ENCODE measurements at regions not wholly inside any gene's neighbourhood (a gene's known extent, or its start where the extent isn't known, plus 50 kb on each side); places are given as distances from the start of the nearest gene placed in this dataset.

DNA sequence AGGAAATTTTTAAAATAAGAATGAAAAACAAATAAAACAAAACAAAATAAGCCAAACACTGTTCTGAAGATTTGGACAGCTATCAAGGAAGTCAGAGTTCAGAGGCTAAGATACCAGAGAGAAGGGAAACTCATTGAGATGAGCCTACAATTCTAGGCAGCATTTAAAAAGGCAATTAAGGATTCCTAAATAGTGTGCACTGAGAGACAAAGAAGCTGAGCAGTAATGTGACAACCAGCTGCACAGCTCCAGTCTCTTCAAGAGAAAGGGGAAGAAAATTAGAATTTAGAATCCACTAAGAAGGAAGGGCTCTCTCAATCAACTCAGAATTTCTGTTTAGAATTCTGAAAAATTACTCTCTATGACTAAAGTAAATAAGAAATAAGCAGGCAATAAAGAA lies 246.7 kb upstream of the COX7C start:
- Histone ChIP-seq H3K4me1 (ENCODE audit: insufficient read depth, low read length) (0 out of 2 replicates have a peak, but pooled peaks cover 2% of the 10 kb centered on the region), H3K9me3 (ENCODE audit: insufficient read depth, low read depth, low read length) (peaks cover 4% of the 10 kb centered on the region; the same call in 1 of the 2 replicates), H3K27me3 (ENCODE audit: insufficient read depth, low read length) (no peaks in the 10 kb centered on the region), H3K4me3 (ENCODE audit: low read length) (no peak overlapping the region), H3K9ac (ENCODE audit: low read depth, low read length) (no peak overlapping the region), H3K27ac (ENCODE audit: low read length) (no peak overlapping the region), H3K36me3 (ENCODE audit: insufficient read depth, low read depth, low read length) (no peaks in the 10 kb centered on the region)

DNA sequence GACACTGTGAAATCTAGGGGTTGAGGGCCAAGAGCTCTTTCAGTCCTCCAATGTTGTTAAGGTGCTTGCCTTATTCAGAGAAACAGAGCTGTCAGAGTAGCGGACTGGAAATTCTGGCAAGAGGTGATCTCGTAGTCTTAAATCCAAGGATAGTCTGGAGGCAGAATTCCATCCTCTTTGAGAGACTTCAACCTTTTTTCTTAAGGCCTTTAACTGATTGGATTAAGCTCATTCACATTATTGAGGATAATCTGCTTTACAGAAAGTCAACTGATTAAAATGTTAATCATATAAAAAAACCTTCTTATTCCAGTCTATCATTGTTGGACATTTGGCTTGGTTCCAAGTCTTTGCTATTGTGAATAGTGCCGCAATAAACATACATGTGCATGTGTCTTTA lies 243.1 kb upstream of the COX7C start:
- no peaks in the 10 kb centered on the region for H3K36me3 ChIP-seq (ENCODE audit: insufficient read depth, low read depth, low read length)
- H3K9ac ChIP-seq (ENCODE audit: low read depth, low read length): no peak overlapping the region
- H3K4me1 ChIP-seq (ENCODE audit: insufficient read depth, low read length): 0 out of 2 replicates have a peak, but pooled peaks cover 2% of the 10 kb centered on the region
- no peak overlapping the region for H3K4me3 ChIP-seq (ENCODE audit: low read length)
- H3K27me3 ChIP-seq (ENCODE audit: insufficient read depth, low read length): no peaks in the 10 kb centered on the region
- H3K9me3 ChIP-seq (ENCODE audit: insufficient read depth, low read depth, low read length): peaks cover 5% of the 10 kb centered on the region; the same call in 1 of the 2 replicates
- H3K27ac ChIP-seq (ENCODE audit: low read length): no peak overlapping the region

DNA sequence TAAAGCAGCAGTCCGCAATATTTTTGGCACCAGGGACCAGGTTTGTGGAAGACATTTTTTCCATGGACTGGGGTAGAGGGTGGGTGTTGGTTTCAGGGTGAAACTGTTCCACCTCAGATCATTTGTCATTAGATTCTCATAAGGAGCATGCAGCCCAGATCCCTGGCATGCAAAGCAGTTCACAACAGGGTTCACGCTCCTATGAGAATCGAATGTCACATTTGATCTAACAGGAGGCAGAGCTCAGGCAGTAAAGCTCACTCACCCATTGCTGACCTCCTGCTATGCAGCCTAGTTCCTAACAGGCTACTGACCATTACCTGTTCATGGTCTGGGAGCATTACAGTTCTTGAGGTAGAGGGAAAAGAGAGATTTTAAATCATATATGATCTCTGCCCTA lies 241.5 kb upstream of the COX7C start:
- Histone ChIP-seq H3K9me3 (ENCODE audit: insufficient read depth, low read depth, low read length) (peaks cover 5% of the 10 kb centered on the region; the same call in 1 of the 2 replicates), H3K4me1 (ENCODE audit: insufficient read depth, low read length) (no peaks in the 10 kb centered on the region), H3K9ac (ENCODE audit: low read depth, low read length) (no peak overlapping the region), H3K27ac (ENCODE audit: low read length) (no peak overlapping the region), H3K36me3 (ENCODE audit: insufficient read depth, low read depth, low read length) (no peaks in the 10 kb centered on the region), H3K27me3 (ENCODE audit: insufficient read depth, low read length) (no peaks in the 10 kb centered on the region), H3K4me3 (ENCODE audit: low read length) (no peak overlapping the region)

DNA sequence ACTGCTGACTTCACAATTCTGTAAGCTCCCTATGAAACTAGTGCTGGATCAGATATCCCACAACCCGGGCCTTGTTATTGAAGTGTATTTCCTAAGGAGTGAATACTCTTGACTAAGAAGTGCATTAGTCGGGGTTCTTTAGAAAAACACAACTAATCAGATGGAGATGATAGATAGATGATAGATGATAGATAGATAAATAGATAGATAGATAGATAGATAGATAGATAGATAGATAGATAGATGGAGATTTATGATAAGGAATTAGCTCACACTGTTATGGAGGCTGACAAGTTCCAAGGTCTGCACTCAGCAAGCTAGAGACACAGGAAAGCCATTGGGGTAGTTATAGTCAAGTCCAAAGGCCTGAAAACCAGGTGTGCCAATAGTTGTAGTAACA lies 214.6 kb upstream of the COX7C start:
- Histone ChIP-seq H3K36me3 (ENCODE audit: insufficient read depth, low read depth, low read length) (no peaks in the 10 kb centered on the region), H3K9ac (ENCODE audit: low read depth, low read length) (no peak overlapping the region), H3K27me3 (ENCODE audit: insufficient read depth, low read length) (no peaks in the 10 kb centered on the region), H3K4me1 (ENCODE audit: insufficient read depth, low read length) (peaks cover 3% of the 10 kb centered on the region; the same call in 1 of the 2 replicates), H3K9me3 (ENCODE audit: insufficient read depth, low read depth, low read length) (no peaks in the 10 kb centered on the region), H3K4me3 (ENCODE audit: low read length) (no peak overlapping the region), H3K27ac (ENCODE audit: low read length) (no peak overlapping the region)

DNA sequence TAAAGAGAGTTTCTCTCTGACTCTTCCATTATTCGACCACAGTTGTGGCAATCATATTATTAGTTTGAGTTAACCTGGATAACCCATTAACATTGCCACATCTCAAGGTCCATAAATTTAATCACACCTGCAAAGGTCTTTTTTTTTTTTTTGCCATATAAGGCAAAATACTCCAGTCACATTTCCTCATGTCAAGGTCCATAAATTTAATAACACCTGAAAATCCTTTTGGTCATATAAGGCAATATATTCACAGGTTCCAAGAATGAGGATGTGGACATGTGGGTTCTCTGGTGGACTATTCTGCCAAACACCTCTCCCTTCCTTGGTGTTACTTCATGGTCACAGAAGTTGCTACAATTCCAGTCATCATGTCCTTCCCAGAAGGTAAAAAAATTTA lies 213.5 kb upstream of the COX7C start:
- Histone ChIP-seq H3K9me3 (ENCODE audit: insufficient read depth, low read depth, low read length) (no peaks in the 10 kb centered on the region), H3K9ac (ENCODE audit: low read depth, low read length) (no peak overlapping the region), H3K36me3 (ENCODE audit: insufficient read depth, low read depth, low read length) (no peaks in the 10 kb centered on the region), H3K27me3 (ENCODE audit: insufficient read depth, low read length) (no peaks in the 10 kb centered on the region), H3K27ac (ENCODE audit: low read length) (no peak overlapping the region), H3K4me3 (ENCODE audit: low read length) (no peak overlapping the region), H3K4me1 (ENCODE audit: insufficient read depth, low read length) (peaks cover 3% of the 10 kb centered on the region; the same call in 1 of the 2 replicates)

DNA sequence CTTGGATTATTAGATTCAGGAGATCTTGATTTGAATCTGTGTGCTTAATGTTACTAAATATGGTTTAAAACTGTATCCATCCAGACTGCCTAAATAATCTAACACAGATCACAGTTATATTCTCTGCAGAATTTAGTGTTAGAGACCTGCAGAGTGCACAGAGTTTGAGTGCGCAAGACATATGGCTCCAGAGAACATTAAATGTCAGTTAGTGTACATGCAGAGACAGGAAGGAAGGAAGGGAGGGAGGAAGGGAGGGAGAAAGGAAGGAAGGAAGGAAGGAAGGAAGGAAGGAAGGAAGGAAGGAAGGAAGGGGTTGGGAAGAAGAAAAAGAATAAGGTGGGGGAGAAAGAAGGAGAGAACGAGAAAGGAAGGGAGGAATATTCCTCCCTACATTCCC lies 210.0 kb upstream of the COX7C start:
- Histone ChIP-seq H3K27ac (ENCODE audit: low read length) (no peak overlapping the region), H3K4me3 (ENCODE audit: low read length) (no peak overlapping the region), H3K36me3 (ENCODE audit: insufficient read depth, low read depth, low read length) (no peaks in the 10 kb centered on the region), H3K9ac (ENCODE audit: low read depth, low read length) (no peak overlapping the region), H3K9me3 (ENCODE audit: insufficient read depth, low read depth, low read length) (no peaks in the 10 kb centered on the region), H3K4me1 (ENCODE audit: insufficient read depth, low read length) (peaks cover 3% of the 10 kb centered on the region; the same call in 1 of the 2 replicates), H3K27me3 (ENCODE audit: insufficient read depth, low read length) (no peaks in the 10 kb centered on the region)

DNA sequence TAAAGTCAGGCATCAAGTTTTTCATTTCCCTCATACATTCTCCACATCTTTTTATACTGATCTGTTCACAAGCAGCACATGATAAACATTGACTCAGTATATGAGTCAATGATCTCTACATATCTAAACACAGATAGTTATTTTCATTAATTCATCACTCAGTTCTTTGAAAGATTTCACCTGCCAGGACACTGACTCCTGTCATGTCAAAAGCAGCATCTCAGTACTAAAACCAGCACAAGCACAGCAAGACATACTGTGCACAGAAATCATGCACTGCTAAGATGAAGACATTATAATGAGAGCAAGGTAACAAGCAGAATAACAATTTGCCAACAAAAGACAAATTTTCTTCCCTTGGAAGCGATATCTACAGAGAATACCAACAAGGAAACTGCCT lies 206.1 kb upstream of the COX7C start:
- H3K36me3 ChIP-seq (ENCODE audit: insufficient read depth, low read depth, low read length): no peaks in the 10 kb centered on the region
- no peak overlapping the region for H3K4me3 ChIP-seq (ENCODE audit: low read length)
- no peaks in the 10 kb centered on the region for H3K4me1 ChIP-seq (ENCODE audit: insufficient read depth, low read length)
- no peaks in the 10 kb centered on the region for H3K9me3 ChIP-seq (ENCODE audit: insufficient read depth, low read depth, low read length)
- no peaks in the 10 kb centered on the region for H3K27me3 ChIP-seq (ENCODE audit: insufficient read depth, low read length)
- H3K27ac ChIP-seq (ENCODE audit: low read length): no peak overlapping the region
- H3K9ac ChIP-seq (ENCODE audit: low read depth, low read length): no peak overlapping the region

DNA sequence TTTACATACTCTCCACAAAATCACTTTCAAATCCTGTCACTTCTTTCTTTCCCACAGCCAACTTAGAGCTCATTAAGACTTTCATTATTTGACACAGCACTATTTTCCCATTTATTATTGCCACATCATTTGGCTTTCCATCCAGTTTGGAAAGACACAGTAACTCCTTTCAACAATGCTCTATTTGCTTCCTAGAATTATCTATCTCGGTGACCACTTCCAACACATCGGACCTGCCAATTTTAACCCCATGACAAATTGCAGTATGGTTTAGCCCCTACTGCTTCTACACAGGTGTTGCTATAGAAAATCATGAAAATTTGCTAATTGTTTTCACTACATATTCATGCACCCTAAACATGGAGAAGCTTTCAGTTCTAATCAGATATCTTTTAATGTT lies 190.6 kb upstream of the COX7C start:
- Histone ChIP-seq H3K36me3 (ENCODE audit: insufficient read depth, low read depth, low read length) (no peaks in the 10 kb centered on the region), H3K9ac (ENCODE audit: low read depth, low read length) (no peak overlapping the region), H3K27me3 (ENCODE audit: insufficient read depth, low read length) (no peaks in the 10 kb centered on the region), H3K27ac (ENCODE audit: low read length) (no peak overlapping the region), H3K4me3 (ENCODE audit: low read length) (no peak overlapping the region), H3K4me1 (ENCODE audit: insufficient read depth, low read length) (no peaks in the 10 kb centered on the region), H3K9me3 (ENCODE audit: insufficient read depth, low read depth, low read length) (no peaks in the 10 kb centered on the region)

DNA sequence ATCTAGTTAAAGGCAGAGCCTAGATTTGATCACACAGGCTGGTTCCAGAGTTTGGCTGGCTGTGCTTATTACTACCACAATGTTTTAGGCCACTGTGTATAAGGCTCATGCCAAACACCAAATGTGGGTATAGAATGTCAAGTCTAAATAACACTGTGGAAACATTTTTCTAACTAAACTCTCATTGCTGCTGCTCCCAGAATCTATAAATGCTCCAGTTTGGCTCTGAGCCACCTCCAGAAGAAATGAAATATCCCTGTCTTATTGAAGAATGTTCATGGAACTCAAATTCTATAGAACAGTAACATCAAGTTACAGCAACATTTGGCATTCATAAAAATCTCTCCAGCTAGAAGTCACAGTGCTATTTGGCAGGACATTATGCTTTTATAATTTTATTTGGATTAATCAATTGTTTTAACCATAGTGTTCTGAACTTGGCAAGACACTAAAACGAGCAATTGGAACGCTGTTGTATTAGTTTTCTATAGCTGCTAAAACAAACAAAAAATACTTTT lies 178.1 kb upstream of the COX7C start:
- H3K4me1 ChIP-seq (ENCODE audit: insufficient read depth, low read length): no peaks in the 10 kb centered on the region; the same call in 1 of the 2 replicates
- H3K9me3 ChIP-seq (ENCODE audit: insufficient read depth, low read depth, low read length): no peaks in the 10 kb centered on the region
- H3K27ac ChIP-seq (ENCODE audit: low read length): no peak overlapping the region
- H3K36me3 ChIP-seq (ENCODE audit: insufficient read depth, low read depth, low read length): no peaks in the 10 kb centered on the region
- H3K27me3 ChIP-seq (ENCODE audit: insufficient read depth, low read length): no peaks in the 10 kb centered on the region
- H3K4me3 ChIP-seq (ENCODE audit: low read length): no peak overlapping the region
- H3K9ac ChIP-seq (ENCODE audit: low read depth, low read length): no peak overlapping the region

DNA sequence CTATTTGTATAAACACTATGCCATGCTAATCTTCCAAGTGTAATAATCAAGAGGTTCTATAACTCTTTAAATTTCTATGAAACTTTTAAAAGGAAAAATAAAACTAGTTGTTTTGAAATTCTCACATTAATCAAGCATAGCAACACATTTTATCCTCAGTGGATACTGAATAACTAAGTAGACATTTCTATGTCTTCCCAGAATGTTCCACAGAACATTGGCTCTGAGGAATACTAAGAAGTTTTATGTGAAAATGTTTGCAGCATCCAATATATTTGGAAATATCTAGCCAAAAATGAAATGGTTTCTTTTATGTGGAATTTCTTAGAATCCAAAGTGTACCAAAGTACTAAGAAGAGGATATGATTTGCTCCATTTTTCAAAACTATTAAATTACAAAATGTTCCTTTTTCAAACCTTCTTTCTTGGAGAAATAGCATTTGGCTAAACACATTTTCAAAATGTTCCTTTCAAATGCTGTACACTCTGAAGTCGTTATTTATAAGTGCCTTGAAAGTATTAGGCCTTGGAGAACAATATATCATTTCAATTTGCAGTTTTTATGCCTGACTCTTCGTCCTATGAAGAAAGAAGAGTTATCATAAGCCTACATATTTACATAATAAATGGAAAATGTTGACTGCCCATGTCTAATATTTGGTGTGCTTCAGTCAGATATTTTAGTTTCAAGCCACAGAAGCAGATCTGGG lies 175.6 kb upstream of the COX7C start:
- Histone ChIP-seq H3K27ac (ENCODE audit: low read length) (no peak overlapping the region), H3K9ac (ENCODE audit: low read depth, low read length) (no peak overlapping the region), H3K4me3 (ENCODE audit: low read length) (no peak overlapping the region), H3K9me3 (ENCODE audit: insufficient read depth, low read depth, low read length) (no peaks in the 10 kb centered on the region), H3K27me3 (ENCODE audit: insufficient read depth, low read length) (no peaks in the 10 kb centered on the region), H3K36me3 (ENCODE audit: insufficient read depth, low read depth, low read length) (no peaks in the 10 kb centered on the region), H3K4me1 (ENCODE audit: insufficient read depth, low read length) (no peaks in the 10 kb centered on the region; the same call in 1 of the 2 replicates)

DNA sequence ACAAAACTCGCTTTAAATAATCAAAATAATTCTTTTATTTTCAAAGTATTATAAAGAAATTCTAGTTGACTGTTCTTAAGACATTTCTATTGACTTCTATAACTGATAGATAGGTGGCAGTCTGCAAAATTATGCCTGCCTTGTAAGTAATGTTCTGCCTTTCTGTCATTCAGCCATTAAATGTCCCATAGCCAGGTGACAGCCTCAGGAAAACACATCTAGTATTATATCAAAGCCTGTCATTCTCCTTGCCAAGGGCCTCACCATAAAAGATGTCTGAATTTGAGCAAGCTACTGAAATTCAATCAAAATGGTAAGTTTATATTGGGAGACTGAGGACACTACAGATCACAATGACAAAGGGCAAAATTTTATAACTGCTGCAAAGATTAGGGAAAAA lies 170.4 kb upstream of the COX7C start:
- H3K27ac ChIP-seq (ENCODE audit: low read length): no peak overlapping the region

DNA sequence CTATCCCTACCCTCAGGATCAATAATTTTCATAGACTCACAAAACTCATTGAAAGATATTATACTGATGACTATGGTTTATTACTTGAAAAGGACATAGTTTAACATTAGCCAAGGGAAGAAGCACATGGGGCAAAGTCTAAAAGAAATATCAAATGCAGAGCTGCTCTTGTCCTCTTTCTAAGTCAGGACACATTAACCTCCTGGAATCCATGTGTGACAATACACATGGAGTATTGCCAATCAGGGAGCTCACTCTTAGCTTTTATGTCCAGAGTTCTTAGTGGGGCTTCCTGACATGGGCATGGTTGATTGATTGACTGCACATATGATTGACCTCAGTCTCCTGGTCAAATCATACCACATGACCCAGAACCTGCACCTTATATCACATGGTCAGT lies 165.5 kb upstream of the COX7C start:
- Histone ChIP-seq H3K9ac (ENCODE audit: low read depth, low read length) (no peak overlapping the region), H3K27me3 (ENCODE audit: insufficient read depth, low read length) (no peaks in the 10 kb centered on the region), H3K9me3 (ENCODE audit: insufficient read depth, low read depth, low read length) (no peaks in the 10 kb centered on the region; the same call in 1 of the 2 replicates), H3K36me3 (ENCODE audit: insufficient read depth, low read depth, low read length) (no peaks in the 10 kb centered on the region), H3K27ac (ENCODE audit: low read length) (no peak overlapping the region), H3K4me1 (ENCODE audit: insufficient read depth, low read length) (no peaks in the 10 kb centered on the region), H3K4me3 (ENCODE audit: low read length) (no peak overlapping the region)

More for the DNA sequence above, 170.4 kb upstream of the COX7C start:
- Histone ChIP-seq H3K4me3 (ENCODE audit: low read length) (no peak overlapping the region), H3K4me1 (ENCODE audit: insufficient read depth, low read length) (no peaks in the 10 kb centered on the region), H3K36me3 (ENCODE audit: insufficient read depth, low read depth, low read length) (no peaks in the 10 kb centered on the region), H3K9ac (ENCODE audit: low read depth, low read length) (no peak overlapping the region), H3K9me3 (ENCODE audit: insufficient read depth, low read depth, low read length) (no peaks in the 10 kb centered on the region), H3K27me3 (ENCODE audit: insufficient read depth, low read length) (no peaks in the 10 kb centered on the region)
